Activated CD4-positive, alpha-beta T cell treated with anti-CD3 and anti-CD28 coated beads for 36 hours (primary cell): ENCODE measurements at regions not wholly inside any gene's neighbourhood (a gene's known extent, or its start where the extent isn't known, plus 50 kb on each side); places are given as distances from the start of the nearest gene placed in this dataset.
"Not testable (repeated sequence)": the region's sequence is repeated elsewhere in the genome, so short reads cannot be mapped to it uniquely, and the experiment has no call there.

Experiments
- ATAC-seq: fragments of 200-7000 bp; cut with Tn5 transposase; one replicate; pipeline ENCODE4 v1.10.0; 2021; ENCODE audit warnings: mild to moderate bottlenecking, moderate library complexity
- CTCF ChIA-PET: fragments of 350-600 bp; sonication (Branson Sonifier 250); formaldehyde crosslinking; loops from one replicate; lab custom pipeline; 2021; ENCODE audit warnings: antibody characterized with exemption; lab: Charles Lee
- POLR2A ChIA-PET: fragments of 350-600 bp; sonication (Branson Sonifier 250); formaldehyde crosslinking; loops from one replicate; lab custom pipeline; 2021; ENCODE audit warnings: antibody characterized with exemption, inconsistent platforms; lab: Charles Lee
- DNase-seq: peaks from one replicate; pipeline ENCODE4 v3.0.0-alpha.2; 2020
- H3K27ac Mint-ChIP-seq: one replicate; pipeline ENCODE4 v1.8.0; 2021; ENCODE audit warnings: mixed read lengths
- H3K27me3 Mint-ChIP-seq: one replicate; pipeline ENCODE4 v1.8.0; 2021; ENCODE audit warnings: mixed read lengths
- H3K36me3 Mint-ChIP-seq: one replicate; pipeline ENCODE4 v1.8.0; 2021; ENCODE audit warnings: low read depth, mixed read lengths
- H3K4me1 Mint-ChIP-seq: one replicate; pipeline ENCODE4 v1.8.0; 2021; ENCODE audit warnings: mixed read lengths
- H3K4me3 Mint-ChIP-seq: one replicate; pipeline ENCODE4 v1.8.0; 2021; ENCODE audit warnings: mild to moderate bottlenecking, moderate library complexity, mixed read lengths
- H3K9me3 Mint-ChIP-seq: one replicate; pipeline ENCODE4 v1.8.0; 2021; ENCODE audit warnings: low read depth, mixed read lengths
- intact Hi-C, 2 experiments: fragments of 100-400 bp; cut with DNase I in 1 of 2; cut with micrococcal nuclease in 1 of 2; formaldehyde crosslinking; loops; one replicate each; pipeline versions ENCODE4 v1.14.2 to v1.15.1; 2022 to 2024; cut with DNase I, micrococcal nuclease

- ChIA-PET CTCF (no interaction called here), POLR2A (no interaction called here)
- DNase-seq, result no peak
- intact Hi-C loops, result no loop called here
- Mint-ChIP-seq H3K36me3 (no peaks in the 10 kb centered on the region), H3K27ac (no peak overlapping the region), H3K27me3 (no peaks in the 10 kb centered on the region), H3K4me3 (no peak overlapping the region), H3K9me3 (peaks cover 2% of the 10 kb centered on the region), H3K4me1 (no peaks in the 10 kb centered on the region)
- ATAC-seq, result no peak
Observed at GRCh38 chr3:159482994-159483367, 505.7 kb upstream of the IL12A start.

- POLR2A ChIA-PET, result no interaction called here
- Mint-ChIP-seq H3K4me1 (no peaks in the 10 kb centered on the region), H3K27me3 (no peaks in the 10 kb centered on the region), H3K36me3 (no peaks in the 10 kb centered on the region), H3K9me3 (peaks cover 5% of the 10 kb centered on the region), H3K4me3 (no peak overlapping the region), H3K27ac (no peak overlapping the region)
- CTCF ChIA-PET, result no interaction called here
- DNase-seq (no peak), ATAC-seq (no peak)
- intact Hi-C loops, result no loop called here
Observed at GRCh38 chr3:159486580-159486979, 502.1 kb upstream of the IL12A start.

- no peaks in the 10 kb centered on the region for H3K4me1 Mint-ChIP-seq
- no peaks in the 10 kb centered on the region for H3K27me3 Mint-ChIP-seq
- H3K36me3 Mint-ChIP-seq, result no peaks in the 10 kb centered on the region
- POLR2A ChIA-PET, result no interaction called here
- peaks cover 5% of the 10 kb centered on the region for H3K9me3 Mint-ChIP-seq
- CTCF ChIA-PET, result no interaction called here
- ATAC-seq (no peak), DNase-seq (no peak)
- no peak overlapping the region for H3K27ac Mint-ChIP-seq
- no peak overlapping the region for H3K4me3 Mint-ChIP-seq
- intact Hi-C loops, result no loop called here
Observed at GRCh38 chr3:159487304-159487703, 501.3 kb upstream of the IL12A start.

GRCh38 chr3:159488602-159489001, 500.0 kb upstream of the IL12A start:
- POLR2A ChIA-PET, result no interaction called here
- no peaks in the 10 kb centered on the region for H3K36me3 Mint-ChIP-seq
- peaks cover 5% of the 10 kb centered on the region for H3K9me3 Mint-ChIP-seq
- intact Hi-C loops, result no loop called here
- H3K4me3 Mint-ChIP-seq, result no peak overlapping the region
- no peak overlapping the region for H3K27ac Mint-ChIP-seq
- no peaks in the 10 kb centered on the region for H3K4me1 Mint-ChIP-seq
- DNase-seq (no peak), ATAC-seq (no peak)
- CTCF ChIA-PET, result no interaction called here
- no peaks in the 10 kb centered on the region for H3K27me3 Mint-ChIP-seq

- no peak for DNase-seq
- no peaks in the 10 kb centered on the region for H3K4me1 Mint-ChIP-seq
- ChIA-PET POLR2A (no interaction called here), CTCF (no interaction called here)
- no peaks in the 10 kb centered on the region for H3K27me3 Mint-ChIP-seq
- peaks cover 2% of the 10 kb centered on the region for H3K9me3 Mint-ChIP-seq
- H3K4me3 Mint-ChIP-seq, result no peak overlapping the region
- H3K36me3 Mint-ChIP-seq, result no peaks in the 10 kb centered on the region
- no peak overlapping the region for H3K27ac Mint-ChIP-seq
- no peak for ATAC-seq
- intact Hi-C loops, result no loop called here
Observed at GRCh38 chr3:159497361-159497760, 491.3 kb upstream of the IL12A start.

- Mint-ChIP-seq H3K27ac (no peak overlapping the region), H3K27me3 (no peaks in the 10 kb centered on the region), H3K4me3 (no peak overlapping the region), H3K4me1 (no peaks in the 10 kb centered on the region), H3K36me3 (no peaks in the 10 kb centered on the region), H3K9me3 (peaks cover 2% of the 10 kb centered on the region)
- CTCF ChIA-PET, result no interaction called here
- intact Hi-C loops, result no loop called here
- DNase-seq, result no peak
- no peak for ATAC-seq
- POLR2A ChIA-PET, result no interaction called here
Observed at GRCh38 chr3:159499031-159499793, 489.4 kb upstream of the IL12A start.

GRCh38 chr3:159501029-159501428, 487.6 kb upstream of the IL12A start:
- POLR2A ChIA-PET, result no interaction called here
- Mint-ChIP-seq H3K27ac (no peak overlapping the region), H3K9me3 (peaks cover 6% of the 10 kb centered on the region), H3K27me3 (no peaks in the 10 kb centered on the region), H3K4me3 (no peak overlapping the region), H3K4me1 (no peaks in the 10 kb centered on the region), H3K36me3 (no peaks in the 10 kb centered on the region)
- CTCF ChIA-PET, result no interaction called here
- intact Hi-C loops, result no loop called here
- ATAC-seq, result no peak
- no peak for DNase-seq

- no peak overlapping the region for H3K27ac Mint-ChIP-seq
- ChIA-PET CTCF (no interaction called here), POLR2A (no interaction called here)
- H3K9me3 Mint-ChIP-seq, result peaks cover 6% of the 10 kb centered on the region
- intact Hi-C loops, result no loop called here
- no peaks in the 10 kb centered on the region for H3K4me1 Mint-ChIP-seq
- H3K36me3 Mint-ChIP-seq, result no peaks in the 10 kb centered on the region
- H3K27me3 Mint-ChIP-seq, result no peaks in the 10 kb centered on the region
- no peak overlapping the region for H3K4me3 Mint-ChIP-seq
- ATAC-seq, result no peak
- DNase-seq, result no peak
Observed at GRCh38 chr3:159502986-159503385, 485.6 kb upstream of the IL12A start.

GRCh38 chr3:159510988-159511387, 477.6 kb upstream of the IL12A start:
- POLR2A ChIA-PET, H3K36me3 Mint-ChIP-seq, H3K27ac Mint-ChIP-seq, H3K4me1 Mint-ChIP-seq, H3K4me3 Mint-ChIP-seq, DNase-seq, intact Hi-C loops, H3K9me3 Mint-ChIP-seq, ATAC-seq, CTCF ChIA-PET, H3K27me3 Mint-ChIP-seq: not testable (repeated sequence)

- H3K4me1 Mint-ChIP-seq, result no peaks in the 10 kb centered on the region
- no peaks in the 10 kb centered on the region for H3K9me3 Mint-ChIP-seq
- H3K27me3 Mint-ChIP-seq, result peaks cover 2% of the 10 kb centered on the region
- H3K36me3 Mint-ChIP-seq, result no peaks in the 10 kb centered on the region
- ATAC-seq, result no peak
- H3K4me3 Mint-ChIP-seq, result no peak overlapping the region
- intact Hi-C loops, result no loop called here
- CTCF ChIA-PET, result no interaction called here
- POLR2A ChIA-PET, result no interaction called here
- no peak overlapping the region for H3K27ac Mint-ChIP-seq
- DNase-seq, result no peak
Observed at GRCh38 chr3:159513444-159513843, 475.2 kb upstream of the IL12A start.

GRCh38 chr3:159513867-159514380, 474.7 kb upstream of the IL12A start:
- H3K27me3 Mint-ChIP-seq, result peaks cover 2% of the 10 kb centered on the region
- CTCF ChIA-PET, result no interaction called here
- POLR2A ChIA-PET, result no interaction called here
- H3K4me1 Mint-ChIP-seq, result no peaks in the 10 kb centered on the region
- no peak overlapping the region for H3K27ac Mint-ChIP-seq
- no peak for DNase-seq
- intact Hi-C loops, result no loop called here
- H3K9me3 Mint-ChIP-seq, result no peaks in the 10 kb centered on the region
- ATAC-seq, result no peak
- no peak overlapping the region for H3K4me3 Mint-ChIP-seq
- no peaks in the 10 kb centered on the region for H3K36me3 Mint-ChIP-seq

GRCh38 chr3:159517105-159517504, 471.5 kb upstream of the IL12A start:
- Mint-ChIP-seq H3K36me3 (no peaks in the 10 kb centered on the region), H3K9me3 (no peaks in the 10 kb centered on the region), H3K27ac (no peak overlapping the region), H3K27me3 (peaks cover 2% of the 10 kb centered on the region), H3K4me1 (no peaks in the 10 kb centered on the region), H3K4me3 (no peak overlapping the region)
- POLR2A ChIA-PET, result no interaction called here
- ATAC-seq (no peak), DNase-seq (no peak)
- intact Hi-C loops, result no loop called here
- CTCF ChIA-PET, result no interaction called here
